DOHH2 (cell line): ENCODE measurements at regions not wholly inside any gene's neighbourhood (a gene's known extent, or its start where the extent isn't known, plus 50 kb on each side); places are given as distances from the start of the nearest gene placed in this dataset.
"Not testable (repeated sequence)": the region's sequence is repeated elsewhere in the genome, so short reads cannot be mapped to it uniquely, and the experiment has no call there.

Experiments used
- H3F3A ChIP-seq: fragments of 200-600 bp; sonication (generic), shearing (Covaris generic); 2 replicates; pipeline ENCODE4 v1.6.0; 2016; ENCODE audit warnings: antibody characterized with exemption, mild to moderate bottlenecking; ENCODE audit not compliant: control insufficient read depth, insufficient read depth
- H3K27ac ChIP-seq: fragments of 200-600 bp; sonication (generic); 2 replicates; pipeline ENCODE4 v1.5.1; 2014; ENCODE audit warnings: low read depth, mild to moderate bottlenecking, low read length, moderate library complexity
- H3K27me3 ChIP-seq: fragments of 200-600 bp; sonication (generic); 2 replicates; pipeline ENCODE4 v1.6.1; 2014; ENCODE audit warnings: mild to moderate bottlenecking, low read length, mixed read lengths; ENCODE audit not compliant: control insufficient read depth
- H3K36me3 ChIP-seq: fragments of 200-600 bp; sonication (generic); 2 replicates; pipeline ENCODE4 v1.6.1; 2014; ENCODE audit warnings: mild to moderate bottlenecking, low read length, moderate library complexity, mixed read lengths; ENCODE audit not compliant: control insufficient read depth
- H3K4me1 ChIP-seq: fragments of 200-600 bp; sonication (generic); 2 replicates; pipeline ENCODE4 v1.6.1; 2014; ENCODE audit warnings: mild to moderate bottlenecking, low read length, mixed read lengths; ENCODE audit not compliant: control insufficient read depth
- H3K4me2 ChIP-seq: fragments of 200-600 bp; sonication (generic); 2 replicates; pipeline ENCODE4 v1.6.0; 2014; ENCODE audit warnings: mild to moderate bottlenecking, low read length, moderate library complexity
- H3K4me3 ChIP-seq: fragments of 200-600 bp; sonication (generic); 2 replicates; pipeline ENCODE4 v1.5.1; 2014; ENCODE audit warnings: mild to moderate bottlenecking, low read length, mixed read lengths
- H3K79me2 ChIP-seq: fragments of 200-600 bp; sonication (generic); 2 replicates; pipeline ENCODE4 v1.6.1; 2014; ENCODE audit warnings: mild to moderate bottlenecking, low read length, mixed read lengths; ENCODE audit not compliant: control insufficient read depth
- H3K9me2 ChIP-seq: fragments of 200-600 bp; sonication (generic); replicated peaks from 2 replicates; pipeline ENCODE4 v1.6.1; 2014; ENCODE audit warnings: mild to moderate bottlenecking, low read length, mixed read lengths; ENCODE audit not compliant: control insufficient read depth
- H3K9me3 ChIP-seq: fragments of 200-600 bp; sonication (generic); 2 replicates; pipeline ENCODE4 v1.6.1; 2014; ENCODE audit warnings: antibody characterized with exemption, low read length, mixed read lengths; ENCODE audit not compliant: control insufficient read depth, insufficient read depth
- H4K20me1 ChIP-seq: fragments of 200-600 bp; sonication (generic); 2 replicates; pipeline ENCODE4 v1.6.0; 2014; ENCODE audit warnings: low read depth, mild to moderate bottlenecking, antibody characterized with exemption, low read length, moderate library complexity; ENCODE audit not compliant: control insufficient read depth, insufficient read depth
- EZH2phosphoT487 ChIP-seq: fragments of 200-600 bp; sonication (generic); IDR thresholded peaks from 2 replicates; pipeline ENCODE4 v1.6.1; 2017; ENCODE audit warnings: borderline replicate concordance, mild to moderate bottlenecking, antibody characterized with exemption, low read length, moderate library complexity, mixed read lengths
- TF ChIP-seq, protein P1 (sequence below): fragments of 200-600 bp; sonication (generic); IDR thresholded peaks from one replicate; pipeline ENCODE4 v1.5.1; 2014; ENCODE audit warnings: antibody characterized with exemption, mild to moderate bottlenecking, low read depth, low read length; ENCODE audit not compliant: poor library complexity, severe bottlenecking

DNA sequence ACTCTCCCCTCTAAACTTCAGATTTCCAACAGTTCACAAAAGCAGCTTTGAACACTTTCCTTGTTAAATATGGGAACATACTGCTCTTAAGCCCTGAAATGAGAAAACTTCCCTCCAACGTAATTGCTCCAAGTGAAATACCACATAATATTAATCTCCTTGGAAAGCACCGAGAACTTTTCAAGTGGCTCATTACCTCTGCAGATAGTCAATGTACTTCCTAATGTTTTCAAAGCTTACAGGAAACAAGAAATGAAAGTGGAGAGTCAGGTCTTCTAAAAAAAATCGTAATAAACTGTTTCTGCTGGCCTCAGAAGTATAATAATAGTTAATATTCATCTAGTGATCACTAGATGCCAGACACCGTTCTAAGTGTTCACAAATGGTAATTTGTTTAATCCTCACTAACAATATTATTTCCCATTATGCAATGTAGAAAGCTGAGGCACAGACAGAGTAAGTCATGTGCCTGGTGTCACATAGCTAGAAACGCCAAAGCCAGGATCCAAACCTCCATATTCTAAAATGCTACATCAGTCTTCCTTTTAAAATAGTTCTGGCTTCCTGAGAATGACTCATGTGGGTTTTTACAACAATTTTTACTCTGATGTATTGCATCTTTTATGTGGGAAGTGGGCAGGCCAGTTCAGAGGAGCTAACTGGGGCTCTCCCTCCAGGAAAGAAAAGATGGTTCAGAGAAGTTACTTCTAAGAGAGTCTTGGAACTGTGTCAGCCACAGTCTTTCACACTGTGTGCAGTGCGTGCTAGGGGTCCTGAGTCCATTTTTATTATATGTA lies 177.2 kb downstream of the PLPPR4 start:
- Histone ChIP-seq H3K9me3 (no peaks in the 10 kb centered on the region), H3K4me3 (no peak overlapping the region), H3K4me1 (no peaks in the 10 kb centered on the region), H3K27ac (no peak overlapping the region), H4K20me1 (no peaks in the 10 kb centered on the region), H3K79me2 (no peaks in the 10 kb centered on the region), H3K27me3 (no peaks in the 10 kb centered on the region), H3K36me3 (no peaks in the 10 kb centered on the region), H3F3A (no peaks in the 10 kb centered on the region), H3K9me2 (no peaks in the 10 kb centered on the region), H3K4me2 (no peak overlapping the region)
- no peak for TF ChIP-seq EZH2phosphoT487
- TF ChIP-seq, protein P1, sequence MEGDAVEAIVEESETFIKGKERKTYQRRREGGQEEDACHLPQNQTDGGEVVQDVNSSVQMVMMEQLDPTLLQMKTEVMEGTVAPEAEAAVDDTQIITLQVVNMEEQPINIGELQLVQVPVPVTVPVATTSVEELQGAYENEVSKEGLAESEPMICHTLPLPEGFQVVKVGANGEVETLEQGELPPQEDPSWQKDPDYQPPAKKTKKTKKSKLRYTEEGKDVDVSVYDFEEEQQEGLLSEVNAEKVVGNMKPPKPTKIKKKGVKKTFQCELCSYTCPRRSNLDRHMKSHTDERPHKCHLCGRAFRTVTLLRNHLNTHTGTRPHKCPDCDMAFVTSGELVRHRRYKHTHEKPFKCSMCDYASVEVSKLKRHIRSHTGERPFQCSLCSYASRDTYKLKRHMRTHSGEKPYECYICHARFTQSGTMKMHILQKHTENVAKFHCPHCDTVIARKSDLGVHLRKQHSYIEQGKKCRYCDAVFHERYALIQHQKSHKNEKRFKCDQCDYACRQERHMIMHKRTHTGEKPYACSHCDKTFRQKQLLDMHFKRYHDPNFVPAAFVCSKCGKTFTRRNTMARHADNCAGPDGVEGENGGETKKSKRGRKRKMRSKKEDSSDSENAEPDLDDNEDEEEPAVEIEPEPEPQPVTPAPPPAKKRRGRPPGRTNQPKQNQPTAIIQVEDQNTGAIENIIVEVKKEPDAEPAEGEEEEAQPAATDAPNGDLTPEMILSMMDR: no peak

DNA sequence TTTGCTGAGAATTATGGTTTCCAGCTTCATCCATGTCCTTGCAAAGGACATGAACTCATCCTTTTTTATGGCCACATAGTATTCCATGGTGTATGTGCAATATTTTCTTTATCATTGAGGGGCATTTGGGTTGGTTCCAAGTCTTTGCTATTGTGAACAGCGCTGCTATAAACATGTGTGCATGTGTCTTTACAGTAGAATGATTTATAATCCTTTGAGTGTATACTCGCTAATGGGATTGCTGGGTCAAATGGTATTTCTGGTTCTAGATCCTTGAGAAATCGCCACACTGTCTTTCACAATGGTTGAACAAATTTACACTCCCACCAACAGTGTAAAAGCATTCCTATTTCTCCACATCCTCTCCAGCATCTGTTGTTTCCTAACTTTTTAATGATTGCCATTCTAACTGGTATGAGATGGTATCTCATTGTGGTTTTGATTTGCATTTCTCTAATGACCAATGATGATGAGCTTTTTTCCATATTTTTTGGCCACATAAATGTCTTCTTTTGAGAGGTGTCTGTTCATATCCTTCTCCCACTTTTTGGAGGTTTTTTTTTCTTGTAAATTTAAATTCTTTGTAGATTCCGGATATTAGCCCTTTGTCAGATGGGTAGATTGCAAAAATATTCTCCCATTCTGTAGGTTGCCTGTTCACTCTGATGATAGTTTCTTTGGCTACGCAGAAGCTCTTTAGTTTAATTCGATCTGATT lies 180.1 kb downstream of the PLPPR4 start:
- H3K4me1 ChIP-seq, H3K9me3 ChIP-seq, H3K27me3 ChIP-seq, H4K20me1 ChIP-seq, H3F3A ChIP-seq, H3K4me3 ChIP-seq, H3K9me2 ChIP-seq, H3K36me3 ChIP-seq, H3K4me2 ChIP-seq, H3K27ac ChIP-seq, H3K79me2 ChIP-seq: not testable (repeated sequence)

DNA sequence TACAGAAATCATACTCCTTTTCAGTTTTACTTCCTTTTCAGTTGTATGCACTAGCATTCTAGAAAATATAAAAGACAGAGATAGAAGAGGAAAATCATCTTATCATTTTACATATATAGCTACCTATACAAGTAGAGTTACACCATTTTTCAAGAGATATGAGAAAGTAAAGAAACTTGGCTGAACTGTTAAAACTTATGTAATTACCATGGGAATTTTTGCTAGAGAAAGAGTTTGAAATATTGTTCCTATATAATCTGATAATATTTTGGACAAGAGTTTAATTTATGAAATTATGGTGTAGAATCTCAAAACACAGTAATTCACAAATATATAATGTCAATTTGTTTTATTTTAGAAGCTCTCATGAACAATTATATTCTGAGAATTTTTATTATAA lies 180.8 kb downstream of the PLPPR4 start:
- no peaks in the 10 kb centered on the region for H3K4me1 ChIP-seq
- no peaks in the 10 kb centered on the region for H3K27me3 ChIP-seq
- no peak overlapping the region for H3K4me2 ChIP-seq
- H3K9me2 ChIP-seq: no peaks in the 10 kb centered on the region
- H3K36me3 ChIP-seq: no peaks in the 10 kb centered on the region
- no peaks in the 10 kb centered on the region for H3K9me3 ChIP-seq
- H3F3A ChIP-seq: no peaks in the 10 kb centered on the region
- H3K4me3 ChIP-seq: no peak overlapping the region
- H4K20me1 ChIP-seq: no peaks in the 10 kb centered on the region
- H3K79me2 ChIP-seq: no peaks in the 10 kb centered on the region
- H3K27ac ChIP-seq: no peak overlapping the region
- TF ChIP-seq EZH2phosphoT487: no peak
- TF ChIP-seq, protein P1: no peak

DNA sequence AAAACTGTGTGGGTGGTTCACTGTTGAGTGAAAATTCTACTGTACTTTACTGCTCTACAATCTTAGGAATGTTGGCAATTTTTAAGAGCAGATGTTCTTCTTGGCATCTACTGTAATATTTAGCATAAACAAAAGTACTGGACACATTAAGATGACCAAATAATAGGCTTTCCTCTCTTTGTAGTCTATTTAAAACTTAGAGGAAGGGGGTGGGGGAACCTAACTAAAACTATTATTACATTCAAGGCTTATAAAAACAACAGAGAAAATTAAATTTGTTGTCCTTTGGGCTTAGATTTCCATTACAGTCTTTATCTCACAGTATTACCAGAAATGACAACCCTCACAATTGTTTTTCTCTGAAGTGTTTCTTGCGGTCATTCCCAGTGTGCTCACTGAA lies 181.2 kb downstream of the PLPPR4 start:
- no peak overlapping the region for H3K27ac ChIP-seq

More for the DNA sequence above, 181.2 kb downstream of the PLPPR4 start:
- no peaks in the 10 kb centered on the region for H3K36me3 ChIP-seq
- H3K9me3 ChIP-seq: no peaks in the 10 kb centered on the region
- H3K27me3 ChIP-seq: no peaks in the 10 kb centered on the region
- TF ChIP-seq, protein P1: no peak
- no peak for TF ChIP-seq EZH2phosphoT487
- no peak overlapping the region for H3K4me3 ChIP-seq
- H3K4me1 ChIP-seq: no peaks in the 10 kb centered on the region
- no peaks in the 10 kb centered on the region for H3K9me2 ChIP-seq
- H3K79me2 ChIP-seq: no peaks in the 10 kb centered on the region
- no peak overlapping the region for H3K4me2 ChIP-seq
- no peaks in the 10 kb centered on the region for H3F3A ChIP-seq
- no peaks in the 10 kb centered on the region for H4K20me1 ChIP-seq
